HCT116 (cell line): ENCODE measurements at regions not wholly inside any gene's neighbourhood (a gene's known extent, or its start where the extent isn't known, plus 50 kb on each side); places are given as distances from the start of the nearest gene placed in this dataset.

Source experiments
- ATAC-seq: fragments of 200-7000 bp; cut with Tn5 transposase; 2 replicates; pipeline ENCODE4 v1.9.1; 2020; ENCODE audit warnings: mild to moderate bottlenecking, moderate library complexity
- BruUV-seq: library from RNA; stranded (reverse); fragments of 400-500 nt; replicated peaks from 2 replicates; lab custom pipeline; 2021; lab: Mats Ljungman, UMichigan
- CTCF ChIA-PET: fragments of 300-600 bp; sonication (Branson Sonifier 250); formaldehyde crosslinking; loops from one replicate; lab custom pipeline; 2021; ENCODE audit warnings: antibody characterized with exemption; lab: Charles Lee
- POLR2A ChIA-PET: fragments of 300-600, 350-600 bp; sonication (Branson Sonifier 250); formaldehyde crosslinking; loops from one replicate; lab custom pipeline; 2021; ENCODE audit warnings: antibody characterized with exemption; lab: Charles Lee
- RAD21 ChIA-PET, 2 experiments: fragments of 300-600 bp; sonication (Branson Sonifier 250); formaldehyde crosslinking; loops; one replicate each; lab custom pipeline; 2023; ENCODE audit warnings: low total read pairs in 2 of 2; ENCODE audit not compliant: uncharacterized antibody in 2 of 2, unreplicated experiment in 2 of 2, low non-redundant PET in 1 of 2; lab: Charles Lee
- DNase-seq: peaks from one replicate; pipeline ENCODE4 v3.0.0-alpha.2; 2010; ENCODE audit warnings: low read depth, low spot score
- H2AFZ ChIP-seq: fragments of 200-600 bp; shearing (Covaris generic), sonication (generic); 2 replicates; pipeline ENCODE4 v1.6.1; 2017; ENCODE audit warnings: low read depth, mixed run types, mixed read lengths, antibody characterized with exemption, low read length; ENCODE audit not compliant: poor library complexity, severe bottlenecking
- H3K27ac ChIP-seq: 2 replicates; pipeline ENCODE4 v1.5.1; 2012; ENCODE audit warnings: low read depth, low read length
- H3K27me3 ChIP-seq: fragments of 200-600 bp; sonication (generic); 2 replicates; pipeline ENCODE4 v1.6.1; 2016; ENCODE audit warnings: mixed run types, low read length, mixed read lengths; ENCODE audit not compliant: insufficient read depth
- H3K36me3 ChIP-seq, 2 experiments: fragments of 200-500 bp in 1 of 2; fragments of 200-600 bp in 1 of 2; sonication (Bioruptor generic) in 1 of 2; sonication (generic) in 1 of 2; 2 replicates each; pipeline versions ENCODE4 v1.5.1 to v1.6.1; 2014 to 2016; ENCODE audit warnings: low read length in 2 of 2, inconsistent platforms in 1 of 2, mixed read lengths in 1 of 2, mixed run types in 1 of 2; ENCODE audit not compliant: insufficient read depth in 2 of 2, control insufficient read depth in 1 of 2
- H3K4me1 ChIP-seq, 2 experiments: fragments of 200-600 bp in 1 of 2; sonication (generic) in 1 of 2; 2 replicates each; pipeline versions ENCODE4 v1.5.1 to v1.6.1; 2012 to 2017; ENCODE audit warnings: low read length in 2 of 2, inconsistent platforms in 1 of 2, mild to moderate bottlenecking in 1 of 2, mixed read lengths in 1 of 2, mixed run types in 1 of 2, moderate library complexity in 1 of 2; ENCODE audit not compliant: insufficient read depth in 2 of 2, control insufficient read depth in 1 of 2
- H3K4me2 ChIP-seq: fragments of 200-600 bp; sonication (generic); 2 replicates; pipeline ENCODE4 v1.6.1; 2017; ENCODE audit warnings: mixed run types, low read length, mixed read lengths
- H3K4me3 ChIP-seq, 2 experiments: fragments of 200-600 bp in 1 of 2; sonication (generic) in 1 of 2; replicated peaks in 1 of 2; 2 replicates each; pipeline ENCODE4 v1.5.1; 2011 to 2016; ENCODE audit warnings: low read length in 2 of 2, control low read depth in 1 of 2, low read depth in 1 of 2, mild to moderate bottlenecking in 1 of 2, mixed read lengths in 1 of 2, mixed run types in 1 of 2
- H3K79me2 ChIP-seq: fragments of 200-600 bp; sonication (generic); 2 replicates; pipeline ENCODE4 v1.6.1; 2017; ENCODE audit warnings: mild to moderate bottlenecking, mixed run types, low read length, moderate library complexity, mixed read lengths; ENCODE audit not compliant: insufficient read depth
- H3K9ac ChIP-seq: fragments of 200-600 bp; sonication (generic); 2 replicates; pipeline ENCODE4 v1.6.1; 2016; ENCODE audit warnings: low read length, mixed read lengths
- H3K9me2 ChIP-seq: fragments of 200-600 bp; sonication (generic), shearing (Covaris generic); 2 replicates; pipeline ENCODE4 v1.6.1; 2017; ENCODE audit warnings: mixed run types, mild to moderate bottlenecking, moderate library complexity; ENCODE audit not compliant: insufficient read depth
- H3K9me3 ChIP-seq, 2 experiments: fragments of 200-500 bp in 1 of 2; fragments of 200-600 bp in 1 of 2; sonication (Bioruptor generic) in 1 of 2; sonication (generic) in 1 of 2; 2 replicates each; pipeline ENCODE4 v1.6.1; 2014 to 2017; ENCODE audit warnings: low read length in 2 of 2, mixed read lengths in 2 of 2, inconsistent platforms in 1 of 2, low read depth in 1 of 2, mild to moderate bottlenecking in 1 of 2, mixed run types in 1 of 2, moderate library complexity in 1 of 2; ENCODE audit not compliant: control insufficient read depth in 1 of 2, insufficient read depth in 1 of 2
- H4K20me1 ChIP-seq: fragments of 200-600 bp; sonication (generic), shearing (Covaris generic); 2 replicates; pipeline ENCODE4 v1.6.1; 2017; ENCODE audit warnings: mixed run types, mild to moderate bottlenecking, moderate library complexity; ENCODE audit not compliant: insufficient read depth
- ATF3 ChIP-seq: IDR thresholded peaks from 2 replicates; pipeline ENCODE4 v1.6.1; 2012
- EGR1 ChIP-seq: IDR thresholded peaks from 2 replicates; pipeline ENCODE4 v1.6.1; 2012; ENCODE audit warnings: low read depth
- MAX ChIP-seq: IDR thresholded peaks from 2 replicates; pipeline ENCODE4 v1.6.1; 2012
- POLR2A ChIP-seq: IDR thresholded peaks from 2 replicates; pipeline ENCODE4 v1.7.0; 2011; ENCODE audit warnings: borderline replicate concordance; ENCODE audit not compliant: insufficient read depth, insufficient read length; ENCODE audit errors: extremely low read depth
- RAD21 ChIP-seq: IDR thresholded peaks from 2 replicates; pipeline ENCODE4 v1.6.1; 2012; ENCODE audit warnings: low read depth, mild to moderate bottlenecking
- SRF ChIP-seq: IDR thresholded peaks from 2 replicates; pipeline ENCODE4 v1.6.1; 2012; ENCODE audit warnings: low read depth
- TCF7L2 ChIP-seq: IDR thresholded peaks from 2 replicates; pipeline ENCODE4 v1.7.0; 2011; ENCODE audit warnings: borderline replicate concordance, inconsistent platforms; ENCODE audit not compliant: insufficient read depth, insufficient read length; ENCODE audit errors: extremely low read depth
- YY1 ChIP-seq: IDR thresholded peaks from 2 replicates; pipeline ENCODE4 v1.6.1; 2011; ENCODE audit warnings: low read length, low read depth, moderate library complexity, mild to moderate bottlenecking; ENCODE audit not compliant: insufficient replicate concordance; ENCODE audit errors: extremely low read depth
- ZBTB33 ChIP-seq: IDR thresholded peaks from 2 replicates; pipeline ENCODE4 v1.6.1; 2011; ENCODE audit warnings: mild to moderate bottlenecking, low read length, moderate library complexity; ENCODE audit not compliant: insufficient replicate concordance; ENCODE audit errors: extremely low read depth
- ZFX ChIP-seq: fragments of 450-650 bp; IDR thresholded peaks from 2 replicates; pipeline ENCODE4 v1.6.1; 2017
- intact Hi-C: fragments of 100-400 bp; cut with micrococcal nuclease; formaldehyde crosslinking; loops from 2 replicates; pipeline ENCODE4 v1.10.0; 2022

- CTCF ChIA-PET: interaction anchor here (0.7 to 1.6 kb wide), 6 partner anchors 18 to 551 kb away, joined by 3 to 13 read pairs (median 3); no protein-coding TSS in a partner anchor
- intact Hi-C loops: loop anchor here (2.0 to 5.0 kb wide), 2 partner anchors 127 to 360 kb away; partner anchors contain the start of gene TMEM161B
- ATAC-seq (no peak), DNase-seq (no peak)
- H3K79me2 ChIP-seq: no peaks in the 10 kb centered on the region
- BruUV-seq: no TSS peak
- H3K9ac ChIP-seq: peak overlapping the region; percentile 49; the same call in 1 of the 2 replicates
- no peaks in the 10 kb centered on the region for H4K20me1 ChIP-seq
- no peaks in the 10 kb centered on the region for H3K27me3 ChIP-seq
- H3K27ac ChIP-seq: no peak overlapping the region
- peak overlapping the region; percentile 94 for H3K4me2 ChIP-seq
- POLR2A ChIA-PET: no interaction called here
- no peaks in the 10 kb centered on the region for H3K9me3 ChIP-seq
- H3K4me1 ChIP-seq: peaks cover 5 to 19% of the 10 kb centered on the region in 2 experiments; a peak in 3 of 4 replicates
- RAD21 ChIA-PET: interaction anchor here in 1 of 2 experiments (0.8 kb wide), 1 partner anchor 520 kb away, joined by 4 read pairs; no protein-coding TSS in a partner anchor
- H3K36me3 ChIP-seq: no peaks in the 10 kb centered on the region
- H2AFZ ChIP-seq: peak overlapping the region; percentile 93
- no peak for TF ChIP-seq RAD21
- no peak for TF ChIP-seq ZFX
- TF ChIP-seq EGR1: no peak
- TF ChIP-seq YY1: no peak
- no peak for TF ChIP-seq ZBTB33
- TF ChIP-seq TCF7L2: no peak
- TF ChIP-seq ATF3: no peak
- no peak for TF ChIP-seq POLR2A
- TF ChIP-seq MAX: no peak
- no peak for TF ChIP-seq SRF
- H3K4me3 ChIP-seq: peak overlapping the region; percentile 40 to 63
- no peaks in the 10 kb centered on the region for H3K9me2 ChIP-seq
These were observed 128.2 kb downstream of the TMEM161B start for GRCh38 chr5:88140396-88140855.
